ENCODE measurements at regions not wholly inside any gene's neighbourhood (a gene's known extent, or its start where the extent isn't known, plus 50 kb on each side); places are given as distances from the start of the nearest gene placed in this dataset.
"Not testable (repeated sequence)": the region's sequence is repeated elsewhere in the genome, so short reads cannot be mapped to it uniquely, and the experiment has no call there.

DNA sequence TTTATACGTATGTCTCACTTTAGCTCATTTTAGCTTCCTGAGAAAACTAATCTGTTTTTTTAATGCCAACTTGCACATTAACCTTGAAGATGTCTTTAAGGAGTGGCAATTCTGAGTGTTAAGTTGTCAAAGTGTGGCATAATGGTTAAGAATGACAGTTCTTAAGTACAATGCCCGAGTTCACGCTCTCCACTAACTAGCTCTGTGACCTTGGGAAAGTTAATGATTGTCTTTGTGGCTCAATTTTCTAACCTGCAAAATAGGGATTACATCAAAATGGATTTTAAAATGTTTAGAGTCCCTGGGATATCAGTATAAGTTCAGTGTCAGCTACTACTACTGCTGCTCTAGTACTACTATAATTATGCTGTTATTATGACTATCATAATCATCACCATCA lies 409.7 kb downstream of the SOCS6 start:
- TF ChIP-seq, protein P1, sequence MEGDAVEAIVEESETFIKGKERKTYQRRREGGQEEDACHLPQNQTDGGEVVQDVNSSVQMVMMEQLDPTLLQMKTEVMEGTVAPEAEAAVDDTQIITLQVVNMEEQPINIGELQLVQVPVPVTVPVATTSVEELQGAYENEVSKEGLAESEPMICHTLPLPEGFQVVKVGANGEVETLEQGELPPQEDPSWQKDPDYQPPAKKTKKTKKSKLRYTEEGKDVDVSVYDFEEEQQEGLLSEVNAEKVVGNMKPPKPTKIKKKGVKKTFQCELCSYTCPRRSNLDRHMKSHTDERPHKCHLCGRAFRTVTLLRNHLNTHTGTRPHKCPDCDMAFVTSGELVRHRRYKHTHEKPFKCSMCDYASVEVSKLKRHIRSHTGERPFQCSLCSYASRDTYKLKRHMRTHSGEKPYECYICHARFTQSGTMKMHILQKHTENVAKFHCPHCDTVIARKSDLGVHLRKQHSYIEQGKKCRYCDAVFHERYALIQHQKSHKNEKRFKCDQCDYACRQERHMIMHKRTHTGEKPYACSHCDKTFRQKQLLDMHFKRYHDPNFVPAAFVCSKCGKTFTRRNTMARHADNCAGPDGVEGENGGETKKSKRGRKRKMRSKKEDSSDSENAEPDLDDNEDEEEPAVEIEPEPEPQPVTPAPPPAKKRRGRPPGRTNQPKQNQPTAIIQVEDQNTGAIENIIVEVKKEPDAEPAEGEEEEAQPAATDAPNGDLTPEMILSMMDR (IDR thresholded peaks at IDR 0.05; ENCODE audit: partially characterized antibody, unreplicated experiment) = no peak
- H3K36me3 Mint-ChIP-seq (ENCODE audit: unreplicated experiment) = no peaks in the 10 kb centered on the region
- H3K4me1 Mint-ChIP-seq (ENCODE audit: low read depth, unreplicated experiment) = no peaks in the 10 kb centered on the region
- no peak for DNase-seq
- H3K27me3 Mint-ChIP-seq (ENCODE audit: unreplicated experiment) = no peaks in the 10 kb centered on the region
- no peak overlapping the region for H3K4me3 Mint-ChIP-seq (ENCODE audit: unreplicated experiment)
- no peak overlapping the region for H3K27ac Mint-ChIP-seq (ENCODE audit: unreplicated experiment)
- H3K9me3 Mint-ChIP-seq (ENCODE audit: unreplicated experiment) = peaks cover 2% of the 10 kb centered on the region

DNA sequence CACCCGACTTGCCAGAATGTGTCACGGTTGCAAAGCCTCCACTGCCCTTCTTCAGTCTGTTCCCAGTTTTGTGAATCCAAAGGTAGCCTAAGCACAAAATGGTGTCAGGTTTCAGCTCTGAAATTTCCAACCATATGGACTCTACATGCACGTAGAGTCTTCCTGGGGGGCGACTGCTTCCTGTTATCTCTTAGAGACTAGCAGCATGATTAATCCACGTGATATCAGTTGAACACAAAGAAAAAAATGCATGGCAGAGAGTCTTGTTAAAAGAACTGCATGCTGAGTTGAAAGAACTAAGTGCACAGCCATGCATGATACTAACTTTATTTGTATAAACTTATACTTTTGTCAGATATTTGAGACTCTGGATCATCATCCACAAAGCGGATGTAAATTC lies 404.4 kb downstream of the SOCS6 start:
- Mint-ChIP-seq H3K4me3 (ENCODE audit: unreplicated experiment) (no peak overlapping the region), H3K4me1 (ENCODE audit: low read depth, unreplicated experiment) (no peaks in the 10 kb centered on the region), H3K9me3 (ENCODE audit: unreplicated experiment) (no peaks in the 10 kb centered on the region), H3K36me3 (ENCODE audit: unreplicated experiment) (no peaks in the 10 kb centered on the region), H3K27me3 (ENCODE audit: unreplicated experiment) (no peaks in the 10 kb centered on the region), H3K27ac (ENCODE audit: unreplicated experiment) (no peak overlapping the region)
- TF ChIP-seq, protein P1 (IDR thresholded peaks at IDR 0.05; ENCODE audit: partially characterized antibody, unreplicated experiment) = no peak
- DNase-seq = no peak

DNA sequence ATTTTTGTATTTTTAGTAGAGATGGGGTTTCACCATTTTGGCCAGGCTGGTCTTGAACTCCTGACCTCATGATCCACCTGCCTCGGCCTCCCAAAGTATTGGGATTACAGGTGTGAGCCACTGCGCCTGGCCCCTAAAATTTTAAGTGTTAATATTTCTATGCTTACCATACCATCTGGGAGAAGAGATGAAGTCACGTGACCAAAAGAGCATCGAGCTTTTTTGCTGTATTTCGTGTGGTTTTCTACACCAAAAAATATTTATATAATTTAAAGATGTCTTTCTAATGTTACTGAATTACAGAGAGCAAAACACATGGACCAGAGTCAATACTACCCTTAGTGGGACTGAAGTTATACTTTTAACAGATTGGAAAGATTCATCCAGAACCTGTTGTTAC lies 400.9 kb downstream of the SOCS6 start:
- H3K27me3 Mint-ChIP-seq (ENCODE audit: unreplicated experiment); H3K36me3 Mint-ChIP-seq (ENCODE audit: unreplicated experiment); H3K4me1 Mint-ChIP-seq (ENCODE audit: low read depth, unreplicated experiment); H3K9me3 Mint-ChIP-seq (ENCODE audit: unreplicated experiment); H3K27ac Mint-ChIP-seq (ENCODE audit: unreplicated experiment); H3K4me3 Mint-ChIP-seq (ENCODE audit: unreplicated experiment); DNase-seq: not testable (repeated sequence)

DNA sequence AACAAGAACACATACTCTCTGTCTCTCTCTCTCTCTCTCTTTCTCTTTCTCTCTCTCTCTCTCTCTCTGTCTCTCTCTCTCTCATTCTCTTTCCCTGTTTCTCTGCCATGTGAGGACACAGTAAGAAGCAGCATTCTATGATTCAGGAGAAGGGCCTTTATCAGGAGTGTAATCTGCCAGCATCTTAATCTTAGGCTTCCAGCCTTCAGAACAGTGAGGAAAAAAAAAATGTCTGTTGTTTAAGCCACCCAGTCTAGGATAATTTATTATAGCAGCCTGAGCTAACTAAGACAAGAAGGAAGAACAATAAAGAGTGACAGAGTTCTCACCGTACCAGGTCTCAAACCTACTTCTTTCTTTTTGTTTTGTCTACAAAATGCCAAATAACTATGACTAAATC lies 399.4 kb downstream of the SOCS6 start:
- TF ChIP-seq, protein P1 (IDR thresholded peaks at IDR 0.05; ENCODE audit: partially characterized antibody, unreplicated experiment) = no peak
- H3K27ac Mint-ChIP-seq (ENCODE audit: unreplicated experiment) = no peak overlapping the region

DNA sequence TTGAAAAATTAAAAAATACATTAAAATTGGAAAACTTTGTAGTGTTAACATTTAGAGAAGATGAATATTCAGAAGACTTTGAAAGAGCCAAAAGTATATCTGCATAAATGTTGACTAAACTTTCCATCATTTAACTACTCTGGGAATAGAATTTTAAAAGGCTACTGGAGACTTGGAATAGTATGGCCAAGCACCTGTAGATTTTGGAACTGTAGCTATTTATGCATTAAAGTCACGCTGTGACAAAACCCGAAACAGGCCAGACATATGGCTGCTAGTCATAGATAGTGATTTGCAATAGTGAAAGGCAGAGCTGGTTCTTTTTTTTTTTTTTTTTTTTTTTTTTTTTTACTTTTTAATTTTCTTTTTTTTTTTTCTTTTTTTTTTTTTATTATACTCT lies 396.0 kb downstream of the SOCS6 start:
- Mint-ChIP-seq H3K4me1 (ENCODE audit: low read depth, unreplicated experiment) (peaks cover 4% of the 10 kb centered on the region), H3K27ac (ENCODE audit: unreplicated experiment) (no peak overlapping the region), H3K9me3 (ENCODE audit: unreplicated experiment) (peaks cover 2% of the 10 kb centered on the region), H3K4me3 (ENCODE audit: unreplicated experiment) (no peak overlapping the region), H3K36me3 (ENCODE audit: unreplicated experiment) (no peaks in the 10 kb centered on the region), H3K27me3 (ENCODE audit: unreplicated experiment) (no peaks in the 10 kb centered on the region)
- no peak for DNase-seq
- TF ChIP-seq, protein P1 (IDR thresholded peaks at IDR 0.05; ENCODE audit: partially characterized antibody, unreplicated experiment) = no peak

More for the DNA sequence above, 399.4 kb downstream of the SOCS6 start:
- Mint-ChIP-seq H3K27me3 (ENCODE audit: unreplicated experiment) (no peaks in the 10 kb centered on the region), H3K4me1 (ENCODE audit: low read depth, unreplicated experiment) (peaks cover 4% of the 10 kb centered on the region), H3K4me3 (ENCODE audit: unreplicated experiment) (no peak overlapping the region), H3K36me3 (ENCODE audit: unreplicated experiment) (no peaks in the 10 kb centered on the region), H3K9me3 (ENCODE audit: unreplicated experiment) (peaks cover 2% of the 10 kb centered on the region)
- DNase-seq = no peak

DNA sequence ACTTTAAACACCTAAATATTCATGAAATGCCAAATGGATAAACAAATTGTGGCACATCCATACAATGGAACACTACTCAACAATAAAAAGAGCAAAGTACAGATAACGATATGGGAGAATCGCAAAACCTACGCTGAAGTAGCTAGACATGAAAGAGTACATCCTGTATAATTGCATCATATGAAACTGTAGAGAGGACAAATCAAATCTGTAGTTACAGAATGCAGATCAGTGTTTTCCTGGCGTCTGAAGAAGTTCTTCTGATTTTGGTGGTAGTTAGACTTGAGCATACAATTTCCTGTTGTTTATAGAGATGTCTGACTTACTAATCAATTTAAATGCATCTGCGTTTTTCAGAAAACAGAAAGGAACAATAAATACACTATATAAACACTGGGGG lies 394.4 kb downstream of the SOCS6 start:
- H3K27ac Mint-ChIP-seq (ENCODE audit: unreplicated experiment) = no peak overlapping the region
- H3K9me3 Mint-ChIP-seq (ENCODE audit: unreplicated experiment) = peaks cover 2% of the 10 kb centered on the region
- no peaks in the 10 kb centered on the region for H3K36me3 Mint-ChIP-seq (ENCODE audit: unreplicated experiment)
- H3K27me3 Mint-ChIP-seq (ENCODE audit: unreplicated experiment) = no peaks in the 10 kb centered on the region
- H3K4me1 Mint-ChIP-seq (ENCODE audit: low read depth, unreplicated experiment) = peaks cover 4% of the 10 kb centered on the region
- H3K4me3 Mint-ChIP-seq (ENCODE audit: unreplicated experiment) = no peak overlapping the region
- no peak for DNase-seq
- TF ChIP-seq, protein P1 (IDR thresholded peaks at IDR 0.05; ENCODE audit: partially characterized antibody, unreplicated experiment) = no peak
